Limb (tissue), 2 donors: ENCODE measurements at regions not wholly inside any gene's neighbourhood (a gene's known extent, or its start where the extent isn't known, plus 50 kb on each side); places are given as distances from the start of the nearest gene placed in this dataset.
A peak's percentile ranks its signal among the peaks of the same experiment; 100 is the strongest.
"Not testable (repeated sequence)": the region's sequence is repeated elsewhere in the genome, so short reads cannot be mapped to it uniquely, and the experiment has no call there.

ENCODE experiments used
- DNase-seq, 2 donors: peaks; one replicate each; pipeline ENCODE4 v3.0.0-alpha.2; 2016; ENCODE audit errors: extremely low spot score in 2 of 2

DNA sequence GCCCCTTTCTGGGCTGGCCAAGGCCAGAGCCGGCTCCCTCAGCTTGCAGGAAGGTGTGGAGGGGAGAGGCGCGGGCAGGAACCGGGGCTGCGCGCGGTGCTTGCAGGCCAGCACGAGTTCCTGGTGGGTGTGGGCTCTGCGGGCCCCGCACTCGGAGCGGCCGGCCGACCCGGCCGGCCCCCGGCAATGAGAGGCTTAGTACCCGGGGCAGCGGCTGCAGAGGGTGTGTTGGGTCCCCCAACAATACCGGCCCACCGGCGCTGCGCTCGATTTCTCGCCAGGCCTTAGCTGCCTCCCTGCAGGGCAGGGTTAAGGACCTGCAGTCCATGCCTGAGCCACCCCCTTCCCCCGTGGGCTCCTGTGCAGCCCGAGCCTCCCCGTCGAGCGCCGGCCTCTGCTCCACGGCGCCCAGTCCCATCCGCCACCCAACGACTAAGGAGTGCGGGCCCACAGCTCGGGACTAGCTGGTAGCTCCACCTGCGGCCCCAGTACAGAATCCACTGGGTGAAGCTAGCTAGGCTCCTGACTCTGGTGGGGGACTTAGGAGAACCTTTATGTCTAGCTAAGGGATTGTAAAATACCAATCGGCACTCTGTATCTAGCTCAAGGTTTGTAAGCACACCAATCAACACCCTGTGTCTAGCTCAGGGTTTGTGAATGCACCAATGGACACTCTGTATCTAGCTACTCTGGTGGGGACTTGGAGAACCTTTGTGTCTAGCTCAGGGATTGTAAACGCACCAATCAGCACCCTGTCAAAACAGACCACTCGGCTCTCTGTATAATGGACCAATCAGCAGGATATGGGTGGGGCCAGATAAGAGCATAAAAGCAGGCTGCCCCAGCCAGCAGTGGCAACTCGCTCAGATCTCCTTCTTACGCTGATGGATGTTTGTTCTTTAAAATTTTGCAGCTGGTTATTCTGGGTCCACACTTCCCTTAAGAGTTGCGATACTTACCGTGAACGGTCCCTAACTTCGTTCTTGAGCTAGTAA is 167.4 kb upstream of the RREB1 start:
- DNase-seq = no peak

DNA sequence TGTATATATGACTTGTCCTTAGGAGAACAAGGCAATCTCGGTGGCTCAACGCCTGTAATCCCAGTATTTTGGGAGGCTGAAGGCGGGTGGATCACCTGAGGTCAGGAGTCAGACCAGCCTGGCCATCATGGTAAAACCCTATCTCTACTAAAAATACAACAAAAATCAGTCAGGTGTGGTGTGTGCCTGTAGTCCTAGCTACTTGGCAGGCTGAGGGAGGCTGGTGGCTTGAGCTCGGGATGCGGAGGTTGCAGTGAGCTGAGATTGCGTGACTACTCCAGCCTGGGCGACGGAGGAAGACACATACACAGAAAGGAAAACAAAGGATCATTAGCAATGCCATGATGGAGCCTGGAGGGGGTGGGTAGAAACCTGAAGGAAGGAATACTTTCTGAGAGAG is 166.6 kb upstream of the RREB1 start:
- no peak for DNase-seq

DNA sequence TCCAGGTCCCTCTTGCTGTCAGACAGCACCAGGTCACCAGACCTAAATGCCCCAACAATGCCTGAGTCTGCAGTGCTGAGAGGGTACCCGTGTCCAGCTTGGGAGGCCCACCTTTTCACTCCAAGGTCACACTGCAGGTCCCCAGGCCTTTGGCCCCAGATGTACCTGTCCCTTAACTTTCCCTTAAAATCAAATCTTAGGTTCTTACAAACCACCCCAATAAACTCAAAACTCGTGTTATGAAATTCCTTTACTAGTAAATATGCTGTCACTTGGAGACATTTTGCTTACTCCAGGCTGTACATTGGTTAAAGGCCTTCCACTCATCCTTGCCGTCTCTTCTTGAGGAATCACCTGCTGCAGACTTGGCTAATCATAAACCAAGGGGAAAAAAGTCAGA is 165.7 kb upstream of the RREB1 start:
- no peak for DNase-seq

DNA sequence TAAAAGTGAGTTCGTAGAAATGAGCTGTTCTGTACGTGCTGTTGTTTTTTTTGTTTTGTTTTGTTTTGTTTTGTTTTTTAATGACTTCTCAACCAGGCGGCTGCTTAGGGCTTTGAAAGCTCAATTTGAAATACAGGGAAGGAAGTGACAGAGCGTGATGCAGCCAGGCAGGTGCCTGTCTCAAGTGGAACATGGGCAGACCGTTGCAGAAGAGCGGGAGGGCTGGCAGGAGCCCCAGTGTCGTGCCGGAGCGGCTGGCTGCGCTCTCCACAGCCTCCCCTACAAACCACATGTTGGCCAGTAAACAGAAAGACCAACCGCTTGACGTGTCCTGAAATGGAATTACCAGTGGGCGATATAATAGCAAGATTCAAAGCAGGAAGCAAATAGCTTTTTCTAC is 164.9 kb upstream of the RREB1 start:
- DNase-seq = peak; percentile 66 to 76

DNA sequence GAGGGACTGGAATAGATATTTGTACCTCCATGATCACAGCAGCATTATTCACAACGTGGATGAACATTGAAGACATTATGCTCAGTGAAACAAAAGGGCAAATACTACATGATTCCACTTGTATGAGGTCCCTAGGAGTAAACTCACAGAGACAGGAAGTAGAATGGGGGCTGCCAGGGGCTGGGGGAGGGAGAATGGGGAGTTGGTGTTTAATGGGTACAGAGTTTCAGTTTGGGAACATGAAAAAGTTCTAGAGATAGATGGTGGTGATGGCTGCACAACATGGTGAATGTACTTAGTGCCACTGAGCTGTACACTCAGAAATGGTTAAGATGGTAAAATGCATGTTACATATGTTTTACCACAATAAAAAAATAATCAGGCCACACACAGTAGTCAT is 164.3 kb upstream of the RREB1 start:
- no peak for DNase-seq

DNA sequence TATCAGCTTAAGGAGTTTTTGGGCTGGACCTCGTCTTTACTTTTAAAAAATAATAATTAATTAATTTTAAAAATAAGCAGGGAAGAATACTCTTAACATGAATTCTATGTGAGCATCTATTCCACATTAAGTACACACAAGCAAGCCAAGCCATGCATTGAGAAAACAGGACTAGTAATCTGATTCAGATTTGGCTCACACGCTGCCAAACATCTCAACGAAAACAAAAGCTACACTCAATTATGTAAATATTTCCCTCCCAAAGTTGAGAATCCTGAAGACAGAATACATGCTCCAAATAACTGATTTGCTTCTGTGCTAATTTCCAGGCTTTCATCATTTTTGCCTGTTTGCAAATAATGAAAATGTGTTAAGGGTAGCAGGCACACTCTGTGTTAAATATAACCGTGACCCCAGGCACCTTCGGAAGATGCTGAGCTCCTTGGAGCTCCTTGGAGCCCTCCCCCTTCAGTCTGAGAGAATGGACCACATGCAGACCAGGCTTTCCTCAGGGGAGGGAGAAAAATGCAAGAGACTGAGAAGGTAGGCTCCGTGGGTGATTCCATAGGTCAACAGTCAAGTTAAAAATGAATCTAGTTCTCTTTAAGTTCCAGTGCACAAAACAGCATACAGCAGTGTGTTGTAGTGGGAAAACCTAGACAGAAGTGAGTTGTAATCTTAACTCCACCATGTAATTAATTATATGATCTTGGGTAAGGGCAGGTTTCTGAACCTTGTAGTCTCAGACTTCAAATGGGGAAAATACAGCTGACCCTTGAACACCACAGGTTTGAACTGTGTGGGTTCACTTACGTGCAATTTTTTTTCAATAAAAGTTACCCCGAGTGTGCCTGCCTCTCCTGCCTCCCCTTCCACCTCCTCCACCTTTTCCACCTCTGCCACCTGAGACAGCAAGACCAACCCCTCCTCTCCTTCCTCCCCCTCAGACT is 161.3 kb upstream of the RREB1 start:
- no peak for DNase-seq

DNA sequence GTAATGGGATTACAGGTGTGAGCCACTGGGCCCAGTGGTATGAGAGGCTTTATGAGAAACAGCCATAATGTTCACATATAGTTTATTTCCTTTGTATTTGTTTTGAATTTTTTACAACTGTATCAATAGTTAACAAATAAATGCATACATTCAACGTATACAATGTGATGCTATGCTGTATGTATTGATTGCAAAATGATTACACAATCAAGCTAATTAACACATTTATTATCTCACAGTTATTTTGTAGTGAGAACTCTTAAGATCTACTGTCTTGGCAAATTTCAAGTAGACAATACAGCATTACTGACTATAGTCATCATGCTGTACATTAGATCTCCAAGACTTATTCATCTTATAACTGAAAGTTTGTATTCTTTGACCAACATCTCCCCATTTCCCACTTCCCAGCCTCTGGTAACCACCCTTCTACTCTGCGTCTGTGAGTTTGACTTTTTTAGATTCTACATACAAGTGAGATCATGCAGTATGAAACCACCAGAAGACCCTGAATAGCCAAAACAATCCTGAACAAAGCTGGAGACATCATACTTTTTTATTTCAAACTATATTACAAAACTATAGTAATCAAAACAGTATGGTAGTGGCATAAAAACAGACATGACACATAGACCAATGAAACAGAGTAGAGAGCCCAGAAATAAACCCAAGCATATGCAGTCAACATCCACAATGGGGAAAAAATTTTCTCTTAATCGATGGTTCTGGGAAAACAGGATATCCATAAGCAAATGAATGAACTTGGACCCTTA is 157.2 kb upstream of the RREB1 start:
- DNase-seq = no peak

DNA sequence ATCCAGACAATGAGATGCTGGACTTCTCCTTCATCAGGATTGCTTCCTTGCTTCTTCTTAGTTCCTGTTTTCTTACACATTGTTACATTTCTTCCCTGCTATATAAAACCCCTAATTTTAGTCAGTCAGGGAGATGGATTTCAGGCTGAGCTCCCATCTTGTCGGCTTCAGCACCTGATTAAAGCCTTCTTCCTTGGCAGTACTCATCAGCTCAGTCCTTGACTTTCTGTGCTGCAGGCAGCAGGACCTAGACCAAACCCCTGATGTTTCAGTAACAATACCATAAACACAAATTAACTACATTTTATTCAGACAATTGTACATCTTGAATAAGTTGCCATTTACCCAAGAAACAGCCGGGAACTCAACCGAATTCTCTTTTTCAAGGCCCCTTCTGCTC is 156.4 kb upstream of the RREB1 start:
- DNase-seq = no peak

DNA sequence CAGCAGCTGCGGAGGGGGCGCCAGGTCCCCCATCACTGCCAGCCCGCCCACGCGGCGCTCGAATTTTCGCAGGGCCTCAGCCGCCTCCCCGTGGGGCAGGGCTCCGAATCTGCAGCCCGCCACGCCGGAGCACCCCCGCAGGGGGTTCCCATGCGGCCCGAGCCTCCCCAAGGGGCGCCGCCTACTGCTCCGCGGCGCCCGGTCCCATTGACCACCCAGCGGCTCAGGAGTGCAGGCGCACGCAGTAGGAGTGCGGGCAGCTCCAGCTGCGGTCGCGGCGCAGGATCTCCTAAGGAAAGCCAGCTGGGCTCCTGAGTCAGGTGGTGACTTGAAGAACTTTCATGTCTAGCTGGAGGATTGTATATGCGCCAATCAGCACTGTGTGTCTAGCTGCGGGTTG is 155.3 kb upstream of the RREB1 start:
- no peak for DNase-seq

DNA sequence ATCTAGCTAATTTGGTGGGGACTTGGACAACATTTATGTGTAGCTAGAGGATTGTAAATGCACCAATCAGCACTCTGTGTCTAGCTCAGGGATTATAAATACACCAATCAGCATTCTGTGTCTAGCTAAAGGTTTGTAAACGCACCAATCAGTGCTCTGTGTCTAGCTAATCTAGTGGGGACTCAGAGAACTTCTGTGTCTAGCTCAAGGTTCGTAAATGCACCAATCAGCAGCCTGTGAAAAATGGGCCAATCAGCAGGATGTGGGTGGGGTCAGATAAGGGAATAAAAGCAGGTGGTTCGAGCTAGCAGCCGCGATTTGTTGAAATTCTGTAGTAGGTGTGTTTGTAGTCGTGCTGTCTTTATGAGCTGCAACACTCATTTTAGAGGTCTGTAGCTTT is 154.8 kb upstream of the RREB1 start:
- DNase-seq = not testable (repeated sequence)

DNA sequence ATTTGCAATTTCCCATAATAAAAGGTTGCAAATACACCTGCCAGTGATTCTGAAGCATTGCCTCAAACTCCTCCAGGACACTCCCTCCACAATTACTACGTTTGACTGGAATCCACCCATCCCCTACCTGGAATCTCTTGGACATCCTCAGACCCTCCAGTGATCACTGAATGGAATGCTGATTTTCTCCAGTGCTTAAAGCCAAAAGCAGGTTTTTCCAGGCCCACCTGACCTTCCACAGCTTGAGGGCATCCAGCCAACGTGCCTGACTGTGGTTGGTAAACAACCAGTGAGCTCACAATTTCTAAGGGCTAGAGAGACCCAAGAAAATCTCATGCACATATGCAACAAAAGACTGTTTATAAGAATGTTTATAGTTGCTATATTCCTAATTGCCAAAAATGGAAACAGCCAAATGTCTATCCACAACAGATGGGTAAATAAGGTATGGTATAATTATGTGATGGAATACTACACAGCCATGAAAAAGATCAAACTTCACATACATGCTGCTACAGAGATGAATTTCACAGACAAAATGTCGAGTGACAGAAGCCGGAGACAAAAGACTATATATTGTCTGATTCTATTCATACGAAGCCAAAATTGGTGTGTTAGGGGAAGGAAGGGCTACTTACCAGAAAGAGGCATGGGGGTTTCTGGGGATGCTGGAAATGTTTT is 147.1 kb upstream of the RREB1 start:
- no peak for DNase-seq

DNA sequence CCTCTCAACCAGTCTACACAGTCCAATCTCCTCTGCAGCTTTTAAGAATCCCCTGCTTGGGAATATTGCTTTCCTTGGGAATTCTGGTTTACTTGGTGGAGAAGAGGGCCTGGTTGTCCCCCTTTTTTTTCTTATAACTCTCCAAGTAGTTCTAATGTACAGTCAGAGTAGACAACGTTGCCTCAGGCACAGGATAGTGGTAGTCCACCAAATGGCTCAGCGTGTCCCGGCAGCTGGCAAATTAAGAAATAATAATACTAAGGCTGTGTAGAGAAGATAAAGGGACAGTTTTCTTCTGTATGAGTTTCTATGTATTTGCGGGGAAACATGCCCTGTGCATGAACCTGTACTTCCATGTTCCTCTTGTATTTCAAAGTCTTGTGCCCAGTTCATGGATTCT is 145.7 kb upstream of the RREB1 start:
- no peak for DNase-seq

DNA sequence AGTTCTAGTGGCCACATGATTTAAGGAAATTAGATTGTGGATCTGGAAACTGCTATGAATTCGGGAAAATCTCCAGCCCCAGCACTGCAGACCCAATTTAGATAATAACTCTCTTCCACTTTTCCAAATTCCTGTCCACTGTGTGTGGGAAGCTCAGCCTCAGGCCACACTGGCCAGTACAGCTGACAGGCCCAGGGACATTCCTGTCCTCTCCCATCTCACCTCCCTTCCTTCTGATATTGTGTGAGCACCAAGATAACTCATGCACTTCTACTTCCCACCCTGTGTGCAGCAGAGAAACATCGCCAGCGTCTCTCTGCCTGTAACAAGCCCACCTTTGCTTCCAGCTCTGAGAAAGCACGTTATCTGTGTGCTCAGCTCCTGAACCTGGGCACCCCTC is 145.1 kb upstream of the RREB1 start:
- no peak for DNase-seq

DNA sequence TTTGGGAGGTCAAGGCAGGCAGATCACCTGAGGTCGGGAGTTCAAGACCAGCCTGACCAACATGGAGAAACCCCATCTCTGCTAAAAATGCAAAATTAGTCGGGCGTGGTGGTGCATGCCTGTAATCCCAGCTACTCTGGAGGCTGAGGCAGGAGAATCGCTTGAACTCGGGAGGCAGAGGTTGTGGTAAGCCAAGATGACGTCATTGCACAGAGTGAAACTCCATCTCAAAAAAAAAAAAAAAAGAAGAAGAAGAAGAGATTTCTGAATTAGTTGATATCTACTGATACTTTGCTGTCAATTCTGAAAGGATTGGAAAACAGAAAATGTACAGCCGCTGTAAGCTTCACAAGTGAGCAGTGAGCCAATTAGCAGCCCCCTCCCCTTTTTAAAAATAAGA is 144.4 kb upstream of the RREB1 start:
- DNase-seq = not testable (repeated sequence)

DNA sequence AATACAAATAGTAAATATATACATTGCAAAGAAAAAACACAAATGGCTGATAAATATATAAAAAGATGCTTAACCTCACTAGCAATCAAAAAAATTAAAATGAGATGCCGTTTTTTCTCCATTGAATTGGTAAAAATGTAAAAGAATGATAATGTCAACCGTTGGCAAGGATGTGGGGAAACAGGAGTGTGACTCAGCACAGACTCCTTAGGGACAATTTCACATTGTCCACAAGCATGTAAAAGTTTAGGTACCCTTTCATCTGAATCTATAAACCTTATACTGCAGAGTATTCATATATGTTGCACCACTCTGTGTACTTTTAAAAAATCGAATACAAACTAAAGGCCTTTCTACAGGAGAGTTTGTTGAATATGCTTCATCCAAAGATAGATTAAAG is 143.1 kb upstream of the RREB1 start:
- DNase-seq = no peak

DNA sequence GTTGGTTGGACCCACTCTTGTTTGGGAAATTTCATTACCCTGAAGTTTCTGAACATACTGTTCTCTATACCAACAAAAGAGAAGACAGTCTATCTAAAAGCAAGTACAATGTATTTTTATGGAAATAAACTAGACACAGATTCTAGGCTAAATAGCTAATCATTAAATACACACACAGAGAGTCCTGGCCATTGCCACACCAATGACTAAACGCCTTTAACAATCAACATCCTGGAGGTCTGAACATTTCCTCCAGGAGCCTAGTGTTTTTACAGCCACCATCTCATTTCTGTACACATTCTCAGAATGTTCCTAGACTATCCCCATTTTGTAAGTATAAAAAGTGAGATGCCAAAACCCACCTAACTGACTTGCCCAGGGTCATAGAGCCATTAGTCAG is 141.6 kb upstream of the RREB1 start:
- no peak for DNase-seq

DNA sequence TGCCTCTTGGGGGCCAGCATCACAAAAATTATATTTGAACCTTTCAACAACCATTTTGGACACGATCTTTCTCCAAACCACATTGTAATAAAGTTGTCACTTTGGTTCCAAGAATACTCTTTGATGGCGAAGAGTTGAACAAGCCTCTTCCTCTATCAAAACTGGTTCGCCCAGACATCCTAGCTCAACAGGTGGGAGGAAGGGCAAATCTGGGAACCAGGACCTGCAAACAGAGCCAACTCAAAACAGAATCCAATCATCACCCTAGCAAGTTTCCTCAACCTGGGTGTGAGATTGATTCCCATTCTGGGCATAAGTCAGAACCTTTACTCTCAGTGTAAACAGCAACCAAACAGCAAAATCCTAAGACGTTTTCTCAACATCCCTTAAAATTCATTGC is 141.2 kb upstream of the RREB1 start:
- no peak for DNase-seq

DNA sequence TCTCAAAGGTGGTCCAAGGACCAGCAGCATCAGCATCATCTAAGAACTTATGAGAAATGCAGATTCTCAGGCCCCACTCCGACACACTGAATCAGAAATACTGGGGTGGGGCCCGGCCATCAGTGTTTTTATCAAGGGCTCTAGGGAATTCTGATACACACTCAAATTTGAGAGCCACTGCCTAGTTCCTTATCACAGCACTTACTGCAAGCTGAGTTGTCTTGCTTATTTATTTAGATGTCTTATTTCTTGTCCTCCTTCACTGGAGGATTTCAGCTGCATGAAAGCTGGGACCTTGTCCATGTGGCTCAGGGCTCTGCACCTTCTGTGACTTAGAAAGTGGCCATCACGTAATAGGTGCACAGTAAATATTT is 139.4 kb upstream of the RREB1 start:
- DNase-seq = no peak

DNA sequence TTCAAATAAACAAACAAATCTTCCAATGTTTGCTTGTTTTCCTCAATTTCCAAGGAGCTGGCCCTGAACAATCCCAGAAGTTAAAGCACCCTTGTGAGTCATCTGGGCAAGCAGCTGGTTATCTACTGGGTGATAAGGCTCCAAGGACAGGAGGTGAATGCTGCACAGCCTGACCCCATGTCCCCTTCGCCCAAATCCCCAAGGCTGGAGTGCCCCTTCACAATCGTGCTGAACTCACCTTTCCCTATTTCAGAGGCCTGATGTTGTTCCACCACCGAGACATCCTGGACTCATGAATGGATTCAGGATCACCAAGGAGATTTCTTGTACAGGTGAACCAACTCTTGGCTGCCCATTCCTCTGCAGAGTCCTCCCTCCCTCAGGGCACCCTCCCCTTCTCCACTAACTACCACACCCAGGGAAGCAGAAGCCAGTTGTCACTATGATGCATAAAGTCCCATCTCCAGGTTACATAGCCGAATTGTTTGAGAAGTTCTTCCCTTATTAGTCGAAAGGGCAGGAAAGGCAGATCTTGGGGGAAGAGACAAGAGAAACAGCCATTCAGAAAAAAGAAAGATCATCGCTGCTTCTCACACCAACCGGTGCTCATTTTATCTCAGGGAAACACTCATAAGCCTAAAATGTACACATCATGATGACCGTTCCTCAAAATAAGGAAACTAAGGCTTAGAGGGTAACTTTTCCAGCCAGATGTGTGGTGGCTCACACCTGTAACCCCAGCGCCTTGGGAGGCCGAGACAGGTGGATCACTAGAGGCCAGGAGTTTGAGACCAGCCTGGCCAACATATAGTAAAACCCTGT is 138.8 kb upstream of the RREB1 start:
- no peak for DNase-seq

DNA sequence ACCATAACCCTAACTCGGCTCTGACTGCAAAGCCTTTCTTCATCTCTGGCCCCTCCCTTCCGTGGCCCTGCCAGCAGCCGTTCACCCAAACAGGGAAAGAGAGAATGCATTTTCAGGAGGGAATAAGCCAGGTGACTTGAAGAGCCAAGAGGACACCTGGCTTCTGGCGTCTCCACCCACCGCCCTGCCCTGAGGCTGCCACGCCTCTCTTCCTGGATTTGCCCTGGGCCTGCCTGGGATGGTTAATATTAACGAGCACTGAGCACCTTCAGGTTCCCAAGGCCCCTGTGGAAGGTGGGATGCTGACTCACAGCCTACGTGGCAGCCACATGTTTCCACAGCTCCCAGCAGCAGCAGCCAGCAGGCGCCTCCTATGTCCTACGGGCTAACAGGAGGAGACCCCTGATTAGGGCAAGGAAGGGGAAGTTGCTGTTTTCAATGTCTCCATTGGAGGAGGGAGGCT is 138.0 kb upstream of the RREB1 start:
- DNase-seq = peak in 1 of 2 donors; percentile 29
